Heart left ventricle (tissue), 16 donors: ENCODE measurements at regions not wholly inside any gene's neighbourhood (a gene's known extent, or its start where the extent isn't known, plus 50 kb on each side); places are given as distances from the start of the nearest gene placed in this dataset.

ENCODE experiments used
- ATAC-seq, 4 donors: fragments of 200-7000 bp; cut with Tn5 transposase; one replicate each; pipeline ENCODE4 v1.9.1; 2020 to 2022; ENCODE audit warnings: moderate library complexity in 4 of 4, mild to moderate bottlenecking in 3 of 4, moderate number of reproducible peaks in 1 of 4
- DNase-seq, 5 donors: peaks; one replicate each; pipeline ENCODE4 v3.0.0-alpha.2; 2020
- H3K27ac ChIP-seq, 12 donors: fragments of 200-600 bp; sonication (generic) in 4 of 12; one replicate each; pipeline versions ENCODE4 v1.5.0 to v1.8.0; 2016 to 2022; ENCODE audit warnings: mild to moderate bottlenecking in 2 of 12
- H3K27me3 ChIP-seq, 9 donors: fragments of 200-600 bp; sonication (generic) in 2 of 9; one replicate each; pipeline versions ENCODE4 v1.5.1 to v1.8.0; 2016 to 2022; ENCODE audit warnings: mild to moderate bottlenecking in 3 of 9
- H3K36me3 ChIP-seq, 9 donors: fragments of 200-600 bp; sonication (generic) in 2 of 9; one replicate each; pipeline versions ENCODE4 v1.5.0 to v1.8.0; 2018 to 2022; ENCODE audit warnings: mild to moderate bottlenecking in 2 of 9
- H3K4me1 ChIP-seq, 12 donors: fragments of 200-600 bp; sonication (generic) in 4 of 12; one replicate each; pipeline versions ENCODE4 v1.5.0 to v1.8.0; 2016 to 2022; ENCODE audit warnings: mild to moderate bottlenecking in 3 of 12
- H3K4me3 ChIP-seq, 12 donors: fragments of 200-600 bp; sonication (generic) in 4 of 12; one replicate each; pipeline versions ENCODE4 v1.5.0 to v1.8.0; 2017 to 2022; ENCODE audit warnings: mild to moderate bottlenecking in 9 of 12, moderate library complexity in 4 of 12
- H3K9me3 ChIP-seq, 12 donors: fragments of 200-600 bp; sonication (generic) in 4 of 12; one replicate each; pipeline versions ENCODE4 v1.5.0 to v1.8.0; 2016 to 2022; ENCODE audit warnings: mild to moderate bottlenecking in 1 of 12
- CTCF ChIP-seq, 12 donors: fragments of 200-600 bp; sonication (generic) in 4 of 12; IDR thresholded peaks; one replicate each; pipeline versions ENCODE4 v1.5.0 to v1.8.0; 2018 to 2022; ENCODE audit warnings: antibody characterized with exemption in 12 of 12, mild to moderate bottlenecking in 5 of 12
- POLR2A ChIP-seq, 2 donors: fragments of 450-650 bp; IDR thresholded peaks; one replicate each; pipeline ENCODE4 v1.6.1; 2017; ENCODE audit warnings: antibody characterized with exemption in 2 of 2, mild to moderate bottlenecking in 2 of 2, moderate library complexity in 2 of 2
- WGBS, 4 donors: extraction: QIAGEN DNeasy Blood & Tissue Kit in 2 of 4; methylation state at CpG; one replicate each; pipeline versions ENCODE4 v1.1.5 to v1.1.7; 2013 to 2018; 5-methylcytosine and 5-hydroxymethylcytosine counted together
- intact Hi-C, 10 donors: fragments of 100-400 bp; cut with DNase I; formaldehyde crosslinking; loops; one replicate each; pipeline versions ENCODE4 v1.11.1 to v1.14.2; 2022
- donor health status: ischemic (EF 13 %, LVEDD 7.1; RV severe dilation, severe dysfunction).
- donor health status: healthy with polysubstance abuse.
- donor health status: DM: no; HTN: yes; CAD: no.
- donor health status: DM: no; HTN: no; CAD: no.
- donor health status: ischemic (EF 25% LVEDD 6.9; RV normal size, moderate dysfunction).
- donor health status: ischemic (EF 25% LVEDD 5.7; RV mildly dilated, moderate dysfunction).
- donor health status: healthy.
- donor health status: DM: yes; HTN: yes; CAD: no.
- donor health status: ischemic (EF 35%, LVEDD 5.7; RV mildly dilated, moderate dysfunction).
- donor health status: nonischemic (EF 11% LVEDD 7.7; RV severe dilation, severe dysfunction).
- donor health status: DM: yes; HTN: yes; CAD: no.
- donor health status: PGD.
- donor health status: ischemic (EF 29% LVEDD 5.4; RV normal size, mild dysfunction).
- donor health status: nonischemic (EF 23%, LVEDD 6.1; RV moderate dilation, normal function).

GRCh38 chrX:1894740-1895139 is 279.9 kb downstream of the ASMT start:
- no peaks in the 10 kb centered on the region for H3K4me1 ChIP-seq
- H3K27ac ChIP-seq: no peak overlapping the region
- intact Hi-C loops: no loop called here
- H3K9me3 ChIP-seq: peaks cover 0 to 5% (median 0%) of the 10 kb centered on the region in 12 donors
- H3K4me3 ChIP-seq: no peak overlapping the region
- no peak for TF ChIP-seq POLR2A (IDR thresholded peaks at IDR 0.05)
- TF ChIP-seq CTCF (IDR thresholded peaks at IDR 0.05): no peak
- no peak for ATAC-seq
- H3K27me3 ChIP-seq: peaks cover 0 to 2% (median 0%) of the 10 kb centered on the region in 9 donors
- WGBS, 4 donors: 41 to 56% (median 51%) methylated on average over 17 of the region's 17 CpGs
- H3K36me3 ChIP-seq: no peaks in the 10 kb centered on the region
- DNase-seq: no peak

GRCh38 chrX:1895583-1895982 is 280.7 kb downstream of the ASMT start:
- TF ChIP-seq POLR2A (IDR thresholded peaks at IDR 0.05) (no peak), CTCF (IDR thresholded peaks at IDR 0.05) (no peak)
- Histone ChIP-seq H3K4me3 (no peak overlapping the region), H3K27me3 (peaks cover 0 to 2% (median 0%) of the 10 kb centered on the region in 9 donors), H3K4me1 (no peaks in the 10 kb centered on the region), H3K9me3 (peaks cover 0 to 5% (median 0%) of the 10 kb centered on the region in 12 donors), H3K36me3 (no peaks in the 10 kb centered on the region), H3K27ac (no peak overlapping the region)
- ATAC-seq (no peak), DNase-seq (no peak)
- intact Hi-C loops: no loop called here

DNA sequence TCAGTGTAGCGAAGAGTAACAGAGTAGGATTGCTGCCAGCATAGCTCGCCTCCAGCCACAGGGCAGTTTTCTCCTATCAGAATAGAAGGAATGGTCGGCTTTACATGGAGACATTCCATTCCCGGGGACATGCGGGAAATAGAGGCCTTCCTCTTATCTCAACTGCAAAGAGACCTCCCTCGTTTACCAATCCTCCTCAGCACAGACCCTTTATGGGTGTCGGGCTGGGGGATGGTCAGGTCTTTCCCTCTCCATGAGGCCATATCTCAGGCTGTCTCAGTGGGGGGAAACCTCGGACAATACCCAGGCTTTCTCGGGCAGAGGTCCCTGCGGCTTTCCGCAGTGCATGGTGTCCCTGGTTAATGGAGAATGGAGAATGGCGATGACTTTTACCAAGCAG is 285.0 kb downstream of the ASMT start:
- peaks cover 0 to 5% (median 0%) of the 10 kb centered on the region in 9 donors for H3K27me3 ChIP-seq
- intact Hi-C loops: no loop called here

GRCh38 chrX:1902901-1903235 is 288.0 kb downstream of the ASMT start:
- Histone ChIP-seq H3K4me1 (no peaks in the 10 kb centered on the region), H3K27ac (no peak overlapping the region), H3K27me3 (peaks cover 0 to 8% (median 0%) of the 10 kb centered on the region in 9 donors), H3K36me3 (no peaks in the 10 kb centered on the region), H3K4me3 (no peak overlapping the region), H3K9me3 (peaks cover 0 to 25% (median 0%) of the 10 kb centered on the region in 12 donors)
- 66 to 77% (median 72%) methylated on average over 7 of the region's 7 CpGs for WGBS, 4 donors
- ATAC-seq (no peak), DNase-seq (no peak)
- intact Hi-C loops: no loop called here
- TF ChIP-seq CTCF (IDR thresholded peaks at IDR 0.05): no peak

More for the DNA sequence above, 285.0 kb downstream of the ASMT start:
- ATAC-seq (no peak), DNase-seq (no peak)
- TF ChIP-seq POLR2A (IDR thresholded peaks at IDR 0.05) (no peak), CTCF (IDR thresholded peaks at IDR 0.05) (no peak)
- Histone ChIP-seq H3K4me1 (no peaks in the 10 kb centered on the region), H3K9me3 (no peaks in the 10 kb centered on the region), H3K27ac (no peak overlapping the region), H3K36me3 (no peaks in the 10 kb centered on the region), H3K4me3 (no peak overlapping the region)
- 35 to 59% (median 51%) methylated on average over 12 of the region's 12 CpGs for WGBS, 4 donors
